NCI-H446 (cell line): ENCODE measurements at regions not wholly inside any gene's neighbourhood (a gene's known extent, or its start where the extent isn't known, plus 50 kb on each side); places are given as distances from the start of the nearest gene placed in this dataset.

ENCODE experiments used
- DNase-seq, 2 experiments: peaks; one replicate each; lab custom pipeline; 2025; lab: John Stamatoyannopoulos, UW

DNA sequence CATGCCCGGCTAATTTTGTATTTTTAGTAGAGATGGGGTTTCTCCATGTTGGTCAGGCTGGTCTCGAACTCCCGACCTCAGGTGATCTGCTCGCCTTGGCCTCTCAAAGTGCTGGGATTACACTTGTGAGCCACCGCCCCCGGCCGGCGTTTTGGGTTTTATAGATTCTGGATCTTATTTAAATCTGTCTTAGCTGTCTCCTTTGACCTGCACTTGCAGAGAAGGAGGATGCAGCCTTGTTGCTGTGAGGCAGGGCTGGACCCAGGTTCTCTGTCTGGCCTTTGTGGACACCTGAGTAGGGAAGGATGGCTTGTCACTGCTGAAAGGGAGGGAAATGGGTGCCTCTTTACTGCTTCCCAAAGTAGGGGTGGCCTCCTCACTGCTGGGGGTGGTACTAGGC, 83.0 kb upstream of the HS6ST1 start:
- no peak for DNase-seq

DNA sequence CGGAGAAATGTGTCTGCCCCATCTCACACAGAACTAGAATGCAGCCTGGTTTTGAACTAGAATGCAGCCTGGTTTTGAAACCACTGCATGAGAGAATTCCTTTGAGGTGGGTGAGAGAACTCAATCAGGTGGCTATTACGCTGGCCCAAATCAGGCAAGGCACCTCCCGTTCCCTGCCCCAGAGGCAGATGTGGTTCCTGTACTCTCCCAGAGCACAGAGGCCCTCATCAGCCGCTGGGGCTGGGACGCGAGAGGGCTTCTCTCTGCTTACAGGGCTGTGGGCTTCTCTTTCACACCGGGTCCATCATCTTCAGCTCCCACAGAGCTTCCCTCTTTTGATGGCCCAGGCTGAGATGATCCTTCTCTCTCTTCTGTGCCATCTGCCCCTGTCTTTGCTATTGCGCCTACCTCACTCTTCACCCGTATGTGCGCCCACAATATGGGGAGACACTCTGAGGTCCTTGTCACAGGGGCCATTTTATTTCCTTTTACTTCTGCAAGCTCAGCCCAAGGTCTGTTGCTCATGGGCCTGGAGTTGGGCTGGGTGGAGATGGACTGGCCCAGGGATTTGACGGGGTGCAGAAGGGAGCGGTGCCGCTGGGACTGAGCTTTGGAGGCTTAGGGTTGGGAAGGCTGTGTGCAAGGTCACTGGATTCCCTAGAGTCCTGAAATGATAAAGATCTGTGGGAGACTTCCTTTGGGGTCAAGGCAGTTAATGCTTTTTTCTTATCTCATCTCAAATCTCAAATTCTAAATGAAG, 84.4 kb upstream of the HS6ST1 start:
- DNase-seq, result no peak

DNA sequence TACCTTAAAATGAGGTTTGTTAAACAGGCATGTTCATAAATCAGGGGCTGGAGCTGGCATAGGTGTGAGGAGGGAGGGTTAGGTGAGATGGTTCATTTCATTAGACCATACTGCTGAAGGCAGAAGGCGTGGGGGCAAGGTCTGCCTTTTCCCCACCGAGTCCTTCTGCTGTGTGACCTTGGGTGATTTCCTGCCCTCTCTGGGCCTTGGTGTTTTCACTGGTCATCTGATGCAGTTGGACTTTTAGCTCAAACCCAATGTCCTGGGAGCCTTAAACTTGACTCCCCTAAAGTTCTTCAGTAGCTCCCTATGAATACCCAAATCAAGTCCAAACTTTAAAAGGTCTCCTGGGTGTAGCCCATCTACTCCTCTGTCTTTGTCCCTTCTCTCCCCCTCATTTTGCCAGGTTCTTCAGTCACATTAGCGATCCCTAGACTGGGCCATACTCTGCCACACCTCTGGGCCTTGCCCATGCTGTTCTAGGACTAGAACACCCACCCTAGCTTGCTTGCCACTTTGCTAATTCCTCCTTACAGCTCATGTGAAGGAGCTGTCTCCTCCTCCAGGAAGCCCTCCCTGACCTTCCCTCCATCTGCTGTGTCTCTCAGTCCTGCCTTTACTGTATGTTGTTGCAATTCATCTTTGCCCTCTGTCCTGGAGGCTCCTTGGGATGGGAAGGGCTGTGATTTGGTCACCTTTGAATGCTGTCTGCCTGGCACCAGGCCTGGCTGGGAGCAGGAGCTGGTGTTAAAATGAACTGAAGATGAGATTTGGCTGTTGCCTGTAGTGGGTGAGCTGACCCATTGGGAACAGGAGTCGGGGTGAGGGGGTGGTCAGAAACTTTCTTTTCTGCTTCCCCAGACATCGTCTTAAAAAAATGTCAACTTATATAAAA, 85.4 kb upstream of the HS6ST1 start:
- no peak for DNase-seq

DNA sequence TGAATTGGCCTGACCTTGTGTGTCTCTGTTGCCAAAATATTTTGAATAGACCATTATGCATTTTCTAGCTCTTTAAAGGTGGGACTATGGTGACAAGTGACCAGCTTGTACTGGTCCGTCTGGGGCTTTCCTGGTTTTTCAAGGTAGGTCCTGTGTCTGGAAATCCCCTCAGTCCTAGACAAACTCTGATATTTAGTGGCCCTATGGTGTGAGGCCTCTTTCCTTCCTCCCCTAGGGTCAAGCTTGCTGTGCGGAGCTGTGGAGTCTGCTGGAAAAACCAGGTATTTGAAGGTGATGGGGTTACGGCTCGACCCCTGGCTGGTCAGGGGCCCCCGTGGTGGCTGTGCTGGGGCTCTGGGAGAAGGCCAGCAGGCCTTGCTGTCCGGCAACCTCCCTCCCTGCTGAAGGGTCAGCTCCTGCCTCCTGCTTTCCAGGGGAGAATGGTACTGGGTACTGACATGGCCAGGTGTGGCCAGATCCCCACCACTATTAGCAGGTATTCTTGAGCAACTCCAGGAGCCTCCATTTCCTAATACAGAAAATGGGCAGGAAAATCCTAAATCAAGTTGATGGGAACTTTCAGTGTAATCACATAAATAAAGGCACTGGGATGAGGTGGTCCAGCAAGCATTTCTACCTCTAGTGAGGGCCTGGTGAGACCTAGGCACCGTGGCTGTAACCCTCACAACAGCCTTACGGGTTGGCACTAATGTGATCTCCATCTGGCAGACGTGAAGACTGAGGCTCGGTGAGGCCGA, 86.2 kb upstream of the HS6ST1 start:
- no peak for DNase-seq

DNA sequence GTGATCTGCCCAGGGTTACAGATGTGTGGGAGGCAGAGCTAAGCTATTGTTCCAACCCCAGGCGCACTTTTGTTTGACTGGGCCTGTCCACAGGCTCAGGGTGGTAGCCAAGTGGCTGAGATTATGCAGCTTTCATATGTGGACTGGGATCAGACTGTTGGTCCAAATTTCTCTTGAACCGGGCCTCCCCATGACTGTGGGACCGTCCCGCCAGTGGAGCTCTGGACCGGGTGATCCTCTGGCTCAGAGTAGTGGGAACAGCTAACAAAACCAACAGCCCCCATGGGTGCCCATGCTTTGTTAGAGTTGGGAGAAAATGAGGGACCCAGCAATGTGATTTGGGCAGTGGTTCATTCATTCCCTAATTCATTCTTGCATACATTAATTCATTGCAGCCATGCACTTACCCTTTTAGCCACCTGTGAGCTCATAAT, 86.8 kb upstream of the HS6ST1 start:
- no peak for DNase-seq

DNA sequence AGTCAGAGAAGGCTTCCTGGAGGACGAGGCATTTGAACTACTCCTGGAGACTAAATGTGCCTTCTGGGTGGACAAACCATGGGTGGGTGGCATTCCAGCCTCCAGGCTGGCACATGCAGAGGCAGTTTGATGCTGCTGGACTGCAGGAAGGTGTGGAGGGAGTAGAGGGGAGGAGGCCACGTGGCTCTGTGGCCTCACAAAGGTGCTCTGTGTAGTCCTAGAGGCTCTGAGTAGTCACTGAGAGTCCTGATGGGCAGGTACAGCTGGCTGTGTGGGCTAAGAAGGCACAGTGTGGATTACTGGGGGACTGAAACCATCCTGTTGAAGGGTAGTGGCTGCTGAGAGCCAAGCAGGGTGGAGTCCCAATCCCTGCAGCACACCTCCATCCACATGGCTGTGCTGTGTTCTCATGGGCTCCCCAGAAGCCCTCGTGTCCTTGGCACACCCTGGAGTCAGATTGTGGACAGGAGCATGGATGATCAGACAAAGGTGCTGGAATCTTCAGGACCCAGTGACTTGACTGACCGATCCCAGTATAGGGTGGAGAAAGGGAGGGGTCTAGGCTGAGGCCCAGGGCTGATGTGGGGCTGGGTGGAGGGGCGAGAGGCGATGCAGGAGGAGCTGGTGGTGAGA, 87.4 kb upstream of the HS6ST1 start:
- DNase-seq, result no peak

DNA sequence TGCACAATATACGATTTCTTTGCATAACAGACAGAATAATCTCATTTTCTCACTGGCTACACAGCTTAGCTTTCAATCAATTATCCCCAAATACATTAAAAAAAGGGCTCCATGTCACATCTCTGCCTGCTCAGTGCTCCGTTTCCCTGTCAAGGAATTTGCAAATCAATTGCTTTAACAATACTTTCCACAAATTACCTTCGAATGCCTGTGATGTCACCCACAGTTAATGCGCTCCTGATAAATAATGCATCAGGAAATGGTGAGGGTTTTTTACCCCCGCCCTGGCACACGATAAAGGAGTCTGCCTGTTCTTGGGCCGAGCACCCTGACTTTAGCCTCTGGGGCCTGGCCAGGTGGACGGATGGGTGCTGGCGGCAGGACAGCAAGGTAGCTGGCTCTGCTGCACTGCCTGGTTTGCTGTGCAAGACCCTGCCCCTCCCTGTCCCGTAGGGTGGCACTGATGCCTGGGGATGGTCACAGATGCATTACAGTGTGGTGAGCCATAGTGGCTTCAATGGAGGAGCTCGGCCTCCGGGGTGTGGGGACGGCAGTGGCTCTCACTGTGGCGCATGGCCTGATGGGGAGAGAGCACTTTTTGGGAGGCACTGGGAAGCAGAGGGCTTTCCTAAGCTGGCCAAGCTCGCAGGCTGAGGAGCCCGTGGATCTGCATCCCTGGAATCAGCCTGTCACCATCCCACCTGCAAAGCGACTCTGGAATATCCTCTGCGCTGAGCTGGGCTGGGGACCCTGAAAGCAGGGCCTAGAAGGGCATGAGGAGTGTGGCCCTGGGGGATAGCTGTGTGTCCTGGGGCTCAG, 88.3 kb upstream of the HS6ST1 start:
- no peak for DNase-seq

DNA sequence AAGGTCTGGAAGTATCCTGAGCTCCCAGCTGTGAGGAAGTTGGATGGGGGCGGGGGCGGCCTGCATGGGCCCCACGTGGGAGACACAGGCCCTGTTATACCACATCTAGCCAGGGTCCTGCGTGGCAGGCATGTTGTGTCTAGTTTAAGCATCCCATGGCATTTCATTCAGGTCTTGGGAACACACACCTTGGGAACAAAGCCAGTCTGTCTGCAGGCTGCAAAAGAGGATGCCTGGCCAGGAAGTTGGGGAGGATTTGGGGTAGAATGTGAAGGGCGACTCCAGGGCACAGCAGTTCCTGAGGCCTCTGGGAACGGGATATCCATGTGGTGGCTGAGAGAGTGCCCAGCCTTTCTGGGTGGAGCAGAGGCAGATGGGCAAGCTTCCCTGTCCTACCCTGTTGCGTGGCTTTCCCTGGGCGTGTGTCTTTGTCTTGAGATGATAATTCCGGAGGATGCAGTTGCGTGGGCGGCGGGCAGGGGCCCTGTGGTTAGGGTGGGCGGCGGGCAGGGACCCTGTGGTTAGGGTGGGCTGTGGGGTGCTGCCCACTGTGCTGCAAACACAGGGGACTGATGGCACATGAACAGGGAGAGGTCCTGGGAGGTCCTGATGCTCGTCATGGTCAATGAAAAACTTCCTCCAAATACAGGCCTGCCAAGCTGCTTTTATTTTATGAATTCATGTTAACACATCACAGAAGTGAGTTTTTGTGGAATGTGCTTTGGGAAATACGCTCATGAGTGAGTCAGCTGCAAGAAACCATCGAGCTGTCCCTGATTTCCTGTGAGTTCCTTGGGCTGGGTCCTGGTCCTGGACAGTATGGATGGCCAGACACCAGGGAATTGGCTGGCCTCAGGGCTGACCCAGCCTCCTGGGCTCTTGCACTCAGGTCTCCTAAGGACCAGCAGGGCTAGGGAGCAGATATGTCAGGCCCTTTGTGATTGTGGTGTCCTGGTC, 90.0 kb upstream of the HS6ST1 start:
- no peak for DNase-seq

DNA sequence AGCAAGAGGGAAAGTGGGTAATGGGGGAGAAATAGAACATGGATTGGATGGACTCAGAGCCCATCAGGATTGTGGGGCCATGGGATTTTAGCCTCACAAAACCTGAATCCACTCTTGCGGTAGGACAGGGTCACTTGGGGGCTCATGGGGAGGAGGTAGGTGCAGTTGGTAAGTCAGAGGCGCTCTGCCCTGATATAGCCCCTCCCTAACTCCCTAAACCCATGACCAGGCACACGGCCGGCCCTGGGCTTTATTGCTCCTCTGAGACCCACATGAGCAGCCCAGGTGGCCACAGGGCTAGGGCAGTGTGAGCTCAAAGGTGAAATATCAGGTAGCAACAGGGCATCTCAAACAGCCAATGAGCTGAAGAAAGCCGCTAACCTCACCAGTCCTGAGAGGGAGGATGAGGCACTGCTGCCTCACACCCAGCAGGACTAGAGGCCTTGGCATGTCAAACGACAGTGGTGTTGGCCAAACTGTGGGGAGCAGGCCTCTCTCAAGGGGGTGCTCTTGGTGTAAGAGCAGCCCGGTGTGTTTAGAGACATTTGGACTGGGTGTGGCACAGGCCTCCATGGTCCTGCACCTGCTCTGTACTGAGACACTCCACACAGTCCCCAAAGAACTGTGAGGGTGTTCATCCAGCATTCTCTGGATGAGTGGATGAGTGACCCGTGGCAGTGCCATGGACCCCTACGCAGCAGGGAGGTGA, 90.8 kb upstream of the HS6ST1 start:
- no peak for DNase-seq

DNA sequence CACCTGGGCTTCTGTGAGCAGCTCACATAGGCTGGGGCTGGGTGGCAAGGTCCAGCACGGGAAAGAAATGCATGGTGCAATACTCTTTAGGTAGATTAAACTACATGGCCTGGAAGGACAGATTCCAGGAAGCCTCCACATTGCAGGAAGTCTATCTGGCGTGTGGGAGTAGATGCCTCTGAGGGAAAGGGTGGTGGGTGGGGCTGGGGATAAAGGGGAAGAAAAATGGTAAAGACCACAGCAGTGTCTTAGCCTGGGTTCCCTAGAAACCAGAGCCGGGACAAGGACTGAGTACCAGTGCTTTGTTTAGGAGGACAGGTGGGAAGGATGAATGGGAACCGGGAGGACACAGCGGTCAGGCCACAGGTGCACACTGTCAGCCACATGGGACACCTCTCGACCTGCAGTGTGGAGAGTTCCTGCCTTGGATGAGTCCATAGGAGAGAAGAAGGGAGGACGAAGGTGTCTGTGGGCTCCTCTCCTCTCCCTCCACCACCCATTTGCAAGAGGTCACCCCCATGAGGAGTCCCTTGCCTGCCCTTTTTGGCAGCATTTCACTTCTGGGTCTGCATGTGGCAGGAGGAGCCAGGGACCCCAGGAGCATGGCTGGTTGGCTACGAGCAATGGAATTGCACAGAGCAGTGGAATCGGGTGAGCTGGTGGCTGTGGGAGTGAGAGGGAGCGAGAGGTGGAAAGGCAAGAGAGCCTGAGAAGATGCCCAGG, 91.5 kb upstream of the HS6ST1 start:
- no peak for DNase-seq

DNA sequence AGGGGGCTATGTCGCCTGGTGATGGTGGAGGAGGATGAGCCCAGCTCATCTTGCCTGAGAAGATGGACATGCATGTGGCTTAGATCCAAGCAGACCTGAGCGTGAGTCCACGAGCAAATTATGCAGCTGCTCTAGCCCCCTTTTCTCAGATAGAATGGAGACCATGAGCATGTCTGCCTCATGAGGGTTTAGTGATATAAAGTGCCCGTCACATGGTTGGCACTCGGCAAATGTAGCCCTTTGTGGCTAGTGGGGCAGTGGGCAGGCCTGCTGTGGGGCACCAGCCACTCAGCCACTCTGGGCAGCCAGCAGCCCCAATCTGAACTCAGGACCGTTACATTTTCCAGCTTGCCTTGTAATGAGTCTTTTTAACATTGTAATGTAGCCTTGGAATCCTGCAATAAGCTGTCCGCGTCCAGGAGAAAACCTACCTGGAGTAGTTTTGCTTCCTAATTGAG, 92.1 kb upstream of the HS6ST1 start:
- DNase-seq, result no peak

DNA sequence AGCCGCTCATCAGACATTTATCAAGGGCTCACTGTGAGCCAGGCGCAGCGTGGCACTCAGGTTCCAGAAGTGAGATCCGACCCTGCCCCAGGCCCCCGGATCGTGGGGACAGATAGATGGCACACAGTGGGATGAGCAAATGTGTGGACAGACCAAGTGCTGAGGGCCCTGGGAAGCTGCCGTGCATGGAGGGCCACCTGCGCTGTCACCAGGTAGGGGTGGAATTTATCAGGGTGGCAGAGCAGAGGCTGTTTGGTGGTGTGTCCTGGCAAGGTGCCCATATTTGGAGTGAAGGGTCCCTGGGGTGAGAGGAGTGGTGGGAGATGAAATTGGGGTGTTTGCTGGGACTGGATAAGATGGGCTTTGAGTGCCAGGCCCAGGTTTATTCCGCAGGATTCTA, 92.8 kb upstream of the HS6ST1 start:
- DNase-seq, result no peak

DNA sequence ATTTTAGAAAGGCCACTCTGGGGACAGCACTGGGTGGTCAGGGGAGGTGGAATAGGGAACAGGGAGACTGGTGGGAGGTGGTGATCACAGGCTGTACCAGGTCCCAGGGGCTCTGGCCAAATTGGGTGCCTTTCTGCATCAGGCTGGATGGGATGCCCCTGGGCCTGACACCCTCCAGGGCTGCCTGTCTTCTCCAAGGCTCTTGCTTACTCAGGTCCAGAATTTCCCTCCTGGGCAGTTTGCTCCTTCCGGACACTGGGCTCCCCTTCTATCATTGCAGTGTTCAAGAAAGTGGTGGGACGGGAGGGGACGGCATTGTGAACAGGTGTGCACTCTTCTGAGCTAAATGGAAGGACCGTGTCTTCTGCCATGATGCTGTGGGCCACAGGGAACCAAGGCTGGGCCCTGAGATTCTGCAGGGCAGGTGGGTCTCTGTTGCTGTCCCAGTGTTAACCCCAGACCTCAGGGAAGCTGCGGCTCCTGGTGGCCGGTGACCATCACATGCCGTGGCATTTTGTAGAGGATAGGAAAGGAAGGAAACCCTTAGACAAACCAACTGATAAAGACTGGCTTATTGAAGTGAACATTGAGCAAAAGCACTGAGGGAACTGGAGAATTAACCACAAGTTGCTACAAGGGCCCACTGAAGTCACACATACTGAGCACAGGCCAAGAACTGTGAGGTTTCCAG, 93.7 kb upstream of the HS6ST1 start:
- DNase-seq, result no peak

DNA sequence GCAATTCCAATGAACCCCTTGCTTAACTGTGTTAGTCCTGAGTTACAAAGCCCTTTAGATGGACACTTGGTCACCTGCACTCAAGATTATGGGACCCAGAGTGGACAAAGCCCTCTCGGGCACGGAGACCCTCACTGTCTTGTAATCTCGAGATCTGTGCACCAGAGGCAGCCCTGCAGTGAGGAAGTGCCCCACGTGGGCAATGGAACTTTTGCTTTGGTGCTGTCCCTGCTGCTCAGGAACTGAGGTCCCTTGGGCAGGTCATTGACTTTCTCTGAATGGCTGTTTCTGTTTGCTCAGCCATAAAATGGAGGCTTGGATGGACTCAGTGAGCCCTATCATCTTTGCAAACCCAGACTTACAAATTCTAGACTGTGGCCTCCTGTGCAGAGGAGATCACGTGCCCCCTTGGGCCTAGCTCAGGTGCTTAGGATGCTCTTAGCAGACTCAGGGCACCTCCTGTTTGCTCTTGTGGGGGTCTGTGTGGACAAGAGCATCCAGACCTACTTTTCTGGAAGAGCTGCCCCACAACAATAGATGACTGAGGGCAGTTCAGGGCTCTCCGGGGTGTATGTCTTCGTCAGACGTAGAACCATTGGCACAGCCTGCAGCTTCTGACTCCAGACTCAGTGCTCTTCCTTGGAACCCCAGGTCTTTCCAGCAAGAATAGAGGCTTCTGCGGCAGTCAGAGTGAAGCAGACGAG, 94.5 kb upstream of the HS6ST1 start:
- no peak for DNase-seq

DNA sequence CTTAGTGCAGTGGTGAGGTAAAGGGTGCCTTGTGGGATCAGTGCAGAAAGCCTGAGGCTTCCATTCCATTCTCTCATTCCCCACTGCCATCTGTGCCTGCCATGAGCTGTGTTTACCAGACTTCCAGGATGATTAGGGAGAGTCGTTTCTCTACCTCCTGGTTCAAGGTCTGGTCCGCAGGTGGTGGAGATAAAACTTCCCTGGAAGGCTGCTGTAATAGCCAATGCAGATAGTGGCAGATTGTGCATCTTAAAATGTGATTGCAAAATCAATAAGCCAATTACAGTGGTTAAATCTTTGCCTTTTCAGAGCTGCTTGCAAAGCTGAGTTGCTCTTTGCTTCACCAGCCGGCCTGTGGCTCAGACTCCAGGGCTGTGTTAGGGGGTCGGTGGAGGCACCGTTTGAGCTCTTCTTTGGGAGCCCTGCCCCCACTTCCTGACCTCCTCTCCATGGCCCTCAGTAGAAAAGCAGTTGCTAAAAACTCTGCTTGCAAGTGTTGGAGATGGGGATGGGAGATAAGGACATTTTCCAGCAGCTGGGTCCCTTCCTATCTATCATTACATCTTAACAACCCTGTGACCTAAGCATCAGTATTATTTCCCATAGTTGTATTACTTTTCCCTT, 95.2 kb upstream of the HS6ST1 start:
- DNase-seq, result no peak

DNA sequence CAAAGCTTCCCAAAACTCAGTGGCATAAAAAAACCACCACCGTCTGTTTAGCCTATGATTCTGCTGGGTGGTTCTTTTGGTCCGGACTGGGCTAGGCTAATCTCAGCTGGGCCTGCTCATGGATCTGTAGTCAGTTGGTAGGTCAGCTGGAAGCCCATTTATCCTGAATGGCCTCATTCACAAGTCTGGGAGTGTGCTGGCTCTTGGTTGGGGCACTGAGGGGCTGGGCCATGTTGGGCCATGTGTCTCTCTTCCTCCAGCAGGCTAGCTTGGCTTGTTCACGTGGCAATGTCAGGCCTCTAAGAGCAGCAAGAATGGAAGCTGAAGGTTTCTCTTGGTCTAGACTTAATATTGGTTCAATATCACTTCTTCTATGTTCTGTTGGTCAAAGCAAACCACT, 95.7 kb upstream of the HS6ST1 start:
- no peak for DNase-seq
